ENCODE measurements at regions not wholly inside any gene's neighbourhood (a gene's known extent, or its start where the extent isn't known, plus 50 kb on each side); places are given as distances from the start of the nearest gene placed in this dataset.

DNA sequence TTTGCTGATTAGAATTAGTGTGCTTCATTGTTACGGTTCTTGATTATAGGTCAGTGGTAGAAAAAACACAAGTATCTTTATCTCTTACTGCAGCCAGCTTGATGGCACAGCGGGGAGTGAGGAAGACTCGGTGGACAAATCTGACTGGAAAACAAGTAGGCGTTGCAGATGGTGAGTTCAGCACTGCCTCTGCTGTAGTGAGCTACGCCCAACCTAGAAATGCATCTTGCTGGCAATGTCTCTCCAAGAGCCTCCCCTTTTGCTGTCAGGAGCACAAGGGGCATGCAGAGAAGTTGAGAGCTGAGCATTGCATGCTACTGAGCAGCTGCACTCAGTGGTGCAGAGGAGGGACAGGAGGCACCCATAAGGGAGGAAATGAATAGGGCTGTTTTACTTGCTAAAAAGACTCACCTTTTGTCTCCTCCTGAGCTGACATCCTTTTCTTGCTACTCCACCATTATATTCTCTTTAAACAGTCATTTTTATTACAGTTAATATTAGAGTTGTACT, 977.3 kb upstream of the ACVR2A start:
- TF ChIP-seq EP300 (IDR thresholded peaks at IDR 0.05): no peak
- TF ChIP-seq, protein P1, sequence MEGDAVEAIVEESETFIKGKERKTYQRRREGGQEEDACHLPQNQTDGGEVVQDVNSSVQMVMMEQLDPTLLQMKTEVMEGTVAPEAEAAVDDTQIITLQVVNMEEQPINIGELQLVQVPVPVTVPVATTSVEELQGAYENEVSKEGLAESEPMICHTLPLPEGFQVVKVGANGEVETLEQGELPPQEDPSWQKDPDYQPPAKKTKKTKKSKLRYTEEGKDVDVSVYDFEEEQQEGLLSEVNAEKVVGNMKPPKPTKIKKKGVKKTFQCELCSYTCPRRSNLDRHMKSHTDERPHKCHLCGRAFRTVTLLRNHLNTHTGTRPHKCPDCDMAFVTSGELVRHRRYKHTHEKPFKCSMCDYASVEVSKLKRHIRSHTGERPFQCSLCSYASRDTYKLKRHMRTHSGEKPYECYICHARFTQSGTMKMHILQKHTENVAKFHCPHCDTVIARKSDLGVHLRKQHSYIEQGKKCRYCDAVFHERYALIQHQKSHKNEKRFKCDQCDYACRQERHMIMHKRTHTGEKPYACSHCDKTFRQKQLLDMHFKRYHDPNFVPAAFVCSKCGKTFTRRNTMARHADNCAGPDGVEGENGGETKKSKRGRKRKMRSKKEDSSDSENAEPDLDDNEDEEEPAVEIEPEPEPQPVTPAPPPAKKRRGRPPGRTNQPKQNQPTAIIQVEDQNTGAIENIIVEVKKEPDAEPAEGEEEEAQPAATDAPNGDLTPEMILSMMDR (IDR thresholded peaks at IDR 0.05): no peak
